Keratinocyte (primary cell): ENCODE measurements at regions not wholly inside any gene's neighbourhood (a gene's known extent, or its start where the extent isn't known, plus 50 kb on each side); places are given as distances from the start of the nearest gene placed in this dataset.

ENCODE experiments used
- CTCF ChIP-seq, 3 experiments: IDR thresholded peaks in 1 of 3; conservative IDR thresholded peaks in 1 of 3; optimal IDR thresholded peaks in 1 of 3; 2 replicates in 2 of 3; 3 replicates in 1 of 3; pipeline versions ENCODE3 to v1.5.1; 2011; ENCODE audit warnings: low read length in 3 of 3, mild to moderate bottlenecking in 3 of 3, moderate library complexity in 2 of 3, control low read depth in 1 of 3, inconsistent platforms in 1 of 3; ENCODE audit not compliant: insufficient read depth in 2 of 3; ENCODE audit errors: extremely low read depth in 1 of 3
- EZH2 ChIP-seq: IDR thresholded peaks from one replicate; pipeline ENCODE4 v1.6.1; 2012; ENCODE audit warnings: inconsistent platforms, mild to moderate bottlenecking, low read length, moderate library complexity

- TF ChIP-seq EZH2 = no peak
- TF ChIP-seq CTCF (optimal IDR thresholded peaks at IDR 0.05 in 1 of 3, IDR thresholded peaks at IDR 0.05 in 1 of 3, conservative IDR thresholded peaks at IDR 0.05 in 1 of 3; ENCODE audit: extremely low read depth in 1 of 3, insufficient read depth in 2 of 3, low read length in 3 of 3) = no peak
Measured at GRCh38 chr17:77453613-77454241, 313.0 kb downstream of the SEC14L1 start.
